Adrenal gland (tissue), 9 donors: ENCODE measurements at regions not wholly inside any gene's neighbourhood (a gene's known extent, or its start where the extent isn't known, plus 50 kb on each side); places are given as distances from the start of the nearest gene placed in this dataset.

Source experiments
- DNase-seq, 7 donors: peaks; one replicate each; pipeline ENCODE4 v3.0.0-alpha.2; 2019 to 2020
- H3K27ac ChIP-seq, 5 donors: fragments of 200-600 bp; sonication (generic) in 4 of 5; 1 replicate in 3 of 5; 2 replicates in 2 of 5; pipeline versions ENCODE4 v1.5.1 to v1.8.0; 2016 to 2020; ENCODE audit warnings: mild to moderate bottlenecking in 1 of 5
- H3K27me3 ChIP-seq: fragments of 200-600 bp; 2 replicates; pipeline ENCODE4 v1.8.0; 2021
- H3K36me3 ChIP-seq, 2 donors: fragments of 200-600 bp; replicated peaks in 1 of 2; 1 replicate in 1 of 2; 2 replicates in 1 of 2; pipeline versions ENCODE4 v1.5.1 to v1.8.0; 2018 to 2022
- H3K4me1 ChIP-seq, 2 donors: fragments of 200-600 bp; replicated peaks in 1 of 2; 1 replicate in 1 of 2; 2 replicates in 1 of 2; pipeline versions ENCODE4 v1.5.1 to v1.8.0; 2018 to 2021
- H3K4me3 ChIP-seq, 4 donors: fragments of 200-600 bp; sonication (generic) in 3 of 4; one replicate each; pipeline ENCODE4 v1.5.1; 2016 to 2018
- H3K9me3 ChIP-seq, 3 donors: fragments of 200-600 bp; sonication (generic) in 1 of 3; replicated peaks in 1 of 3; 1 replicate in 2 of 3; 2 replicates in 1 of 3; pipeline versions ENCODE4 v1.5.1 to v1.8.0; 2016 to 2021
- POLR2A ChIP-seq, 2 donors: fragments of 450-650 bp; IDR thresholded peaks; one replicate each; pipeline ENCODE4 v1.6.1; 2017; ENCODE audit warnings: antibody characterized with exemption in 2 of 2, mild to moderate bottlenecking in 2 of 2, moderate library complexity in 1 of 2
- WGBS, 4 donors: extraction: QIAGEN DNeasy Blood & Tissue Kit in 2 of 4; methylation state at CpG; one replicate each; pipeline versions ENCODE4 v1.1.5 to v1.1.7; 2013 to 2017; 5-methylcytosine and 5-hydroxymethylcytosine counted together
- intact Hi-C, 2 donors: fragments of 100-400 bp; cut with DNase I; formaldehyde crosslinking; loops; one replicate each; pipeline versions ENCODE4 v1.14.1 to v1.15.0; 2022 to 2023
- TF ChIP-seq, protein P1 (sequence below), 6 experiments: fragments of 450-650 bp in 4 of 6; fragments of 200-600 bp in 2 of 6; sonication (generic) in 1 of 6; IDR thresholded peaks; 1 replicate in 5 of 6; 2 replicates in 1 of 6; pipeline versions ENCODE4 v1.5.1 to v1.8.0; 2016 to 2021; ENCODE audit warnings: antibody characterized with exemption in 6 of 6, mild to moderate bottlenecking in 2 of 6, moderate library complexity in 1 of 6
- donor health status: healthy with polysubstance abuse.
- donor health status: Bipolar disorder and iron deficiency.
- donor health status: DM: yes; HTN: yes; CAD: no.
- donor health status: DM: no; HTN: no; CAD: no.
- donor health status: DM: no; HTN: no; CAD: no.

DNA sequence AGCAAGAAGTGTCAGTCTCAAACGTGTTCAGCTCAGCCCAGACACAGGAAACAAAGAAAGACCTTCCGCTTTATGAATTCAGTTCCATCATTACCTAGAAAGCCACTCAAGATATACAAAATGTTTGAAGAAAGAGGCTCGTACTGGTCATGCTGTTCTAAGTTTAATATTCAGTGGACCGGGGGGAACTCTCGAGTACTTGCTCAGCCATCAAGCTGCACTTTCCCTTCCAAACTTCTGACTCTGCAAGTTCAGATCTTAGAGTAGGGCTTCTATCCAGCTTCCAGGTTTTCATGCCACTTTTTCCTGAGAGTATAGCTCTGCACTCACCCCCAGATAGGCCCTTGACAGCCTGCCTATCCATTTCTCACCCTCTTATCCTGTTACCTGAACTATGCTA is 62.8 kb upstream of the OSBPL8 start:
- no peaks in the 10 kb centered on the region for H3K27me3 ChIP-seq
- intact Hi-C loops: loop anchor here (5.0 to 10.0 kb wide), 3 partner anchors 170 to 382 kb away; no protein-coding TSS in a partner anchor
- no peak for TF ChIP-seq POLR2A (IDR thresholded peaks at IDR 0.05)
- no peak for DNase-seq
- no peak overlapping the region for H3K4me3 ChIP-seq
- H3K9me3 ChIP-seq: no peaks in the 10 kb centered on the region
- 67 to 69% (median 67%) methylated on average over 5 of the region's 5 CpGs for WGBS, 4 donors
- peaks cover 0 to 4% of the 10 kb centered on the region in 2 donors for H3K4me1 ChIP-seq
- H3K36me3 ChIP-seq: no peaks in the 10 kb centered on the region
- no peak overlapping the region for H3K27ac ChIP-seq

GRCh38 chr12:76622915-76623314 is 63.3 kb upstream of the OSBPL8 start:
- no peak overlapping the region for H3K27ac ChIP-seq
- H3K27me3 ChIP-seq: no peaks in the 10 kb centered on the region
- intact Hi-C loops: loop anchor here (5.0 to 10.0 kb wide), 3 partner anchors 169 to 382 kb away; no protein-coding TSS in a partner anchor
- H3K9me3 ChIP-seq: no peaks in the 10 kb centered on the region
- TF ChIP-seq, protein P1, sequence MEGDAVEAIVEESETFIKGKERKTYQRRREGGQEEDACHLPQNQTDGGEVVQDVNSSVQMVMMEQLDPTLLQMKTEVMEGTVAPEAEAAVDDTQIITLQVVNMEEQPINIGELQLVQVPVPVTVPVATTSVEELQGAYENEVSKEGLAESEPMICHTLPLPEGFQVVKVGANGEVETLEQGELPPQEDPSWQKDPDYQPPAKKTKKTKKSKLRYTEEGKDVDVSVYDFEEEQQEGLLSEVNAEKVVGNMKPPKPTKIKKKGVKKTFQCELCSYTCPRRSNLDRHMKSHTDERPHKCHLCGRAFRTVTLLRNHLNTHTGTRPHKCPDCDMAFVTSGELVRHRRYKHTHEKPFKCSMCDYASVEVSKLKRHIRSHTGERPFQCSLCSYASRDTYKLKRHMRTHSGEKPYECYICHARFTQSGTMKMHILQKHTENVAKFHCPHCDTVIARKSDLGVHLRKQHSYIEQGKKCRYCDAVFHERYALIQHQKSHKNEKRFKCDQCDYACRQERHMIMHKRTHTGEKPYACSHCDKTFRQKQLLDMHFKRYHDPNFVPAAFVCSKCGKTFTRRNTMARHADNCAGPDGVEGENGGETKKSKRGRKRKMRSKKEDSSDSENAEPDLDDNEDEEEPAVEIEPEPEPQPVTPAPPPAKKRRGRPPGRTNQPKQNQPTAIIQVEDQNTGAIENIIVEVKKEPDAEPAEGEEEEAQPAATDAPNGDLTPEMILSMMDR (IDR thresholded peaks at IDR 0.05): no peak
- TF ChIP-seq POLR2A (IDR thresholded peaks at IDR 0.05): no peak
- H3K36me3 ChIP-seq: no peaks in the 10 kb centered on the region
- H3K4me1 ChIP-seq: peaks cover 0 to 4% of the 10 kb centered on the region in 2 donors
- no peak overlapping the region for H3K4me3 ChIP-seq
- no peak for DNase-seq

GRCh38 chr12:76623931-76624330 is 64.4 kb upstream of the OSBPL8 start:
- Histone ChIP-seq H3K27me3 (no peaks in the 10 kb centered on the region), H3K9me3 (no peaks in the 10 kb centered on the region), H3K36me3 (no peaks in the 10 kb centered on the region), H3K4me3 (no peak overlapping the region), H3K27ac (no peak overlapping the region), H3K4me1 (peaks cover 0 to 4% of the 10 kb centered on the region in 2 donors)
- 91 to 99% (median 95%) methylated on average over 2 of the region's 2 CpGs for WGBS, 4 donors
- DNase-seq: no peak
- intact Hi-C loops: loop anchor here (5.0 to 10.0 kb wide), 3 partner anchors 168 to 381 kb away; no protein-coding TSS in a partner anchor
- TF ChIP-seq POLR2A (IDR thresholded peaks at IDR 0.05): no peak
- TF ChIP-seq, protein P1 (IDR thresholded peaks at IDR 0.05): no peak

GRCh38 chr12:76627346-76628135 is 68.0 kb upstream of the OSBPL8 start:
- DNase-seq: no peak
- H3K27me3 ChIP-seq: no peaks in the 10 kb centered on the region
- H3K4me1 ChIP-seq: no peaks in the 10 kb centered on the region
- H3K36me3 ChIP-seq: no peaks in the 10 kb centered on the region
- H3K4me3 ChIP-seq: no peak overlapping the region
- no peaks in the 10 kb centered on the region for H3K9me3 ChIP-seq
- intact Hi-C loops: loop anchor here (5.0 to 10.0 kb wide), 3 partner anchors 167 to 385 kb away; no protein-coding TSS in a partner anchor
- WGBS, 4 donors: 91 to 96% (median 93%) methylated on average over 4 of the region's 4 CpGs
- TF ChIP-seq, protein P1 (IDR thresholded peaks at IDR 0.05): no peak
- no peak for TF ChIP-seq POLR2A (IDR thresholded peaks at IDR 0.05)
- no peak overlapping the region for H3K27ac ChIP-seq
